GM19397 (cell line): ENCODE measurements at regions not wholly inside any gene's neighbourhood (a gene's known extent, or its start where the extent isn't known, plus 50 kb on each side); places are given as distances from the start of the nearest gene placed in this dataset.
A peak's percentile ranks its signal among the peaks of the same experiment; 100 is the strongest.
"Not testable (repeated sequence)": the region's sequence is repeated elsewhere in the genome, so short reads cannot be mapped to it uniquely, and the experiment has no call there.

Experiments
- ATAC-seq: cut with Tn5 transposase; IDR thresholded peaks from one replicate; pipeline ENCODE4 v1.9.1; 2021; ENCODE audit warnings: mild to moderate bottlenecking, moderate library complexity; ENCODE audit not compliant: unreplicated experiment

DNA sequence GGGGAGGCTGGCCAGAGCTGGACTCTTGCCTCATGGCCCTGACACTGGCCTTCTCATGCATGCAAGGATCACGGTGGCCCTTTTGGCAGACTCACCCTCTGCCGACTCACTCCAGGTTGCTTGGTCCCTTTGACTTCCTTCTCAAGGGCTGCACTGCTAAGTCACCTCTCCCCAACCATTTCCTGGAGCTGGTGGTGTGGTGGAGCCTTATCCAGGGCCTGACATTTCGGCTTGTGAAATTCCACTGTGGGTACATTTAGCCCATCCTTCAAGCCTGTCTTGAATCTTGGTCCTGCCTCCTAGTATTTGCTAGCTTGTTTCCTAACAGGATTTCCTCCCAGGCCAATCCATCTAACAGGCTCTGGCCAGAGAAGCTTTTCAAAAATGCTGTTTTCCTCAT is 52.6 kb upstream of the JUN start:
- ATAC-seq, result no peak

- no peak for ATAC-seq
Observed at GRCh38 chr1:58837886-58838285, 54.0 kb upstream of the JUN start.

DNA sequence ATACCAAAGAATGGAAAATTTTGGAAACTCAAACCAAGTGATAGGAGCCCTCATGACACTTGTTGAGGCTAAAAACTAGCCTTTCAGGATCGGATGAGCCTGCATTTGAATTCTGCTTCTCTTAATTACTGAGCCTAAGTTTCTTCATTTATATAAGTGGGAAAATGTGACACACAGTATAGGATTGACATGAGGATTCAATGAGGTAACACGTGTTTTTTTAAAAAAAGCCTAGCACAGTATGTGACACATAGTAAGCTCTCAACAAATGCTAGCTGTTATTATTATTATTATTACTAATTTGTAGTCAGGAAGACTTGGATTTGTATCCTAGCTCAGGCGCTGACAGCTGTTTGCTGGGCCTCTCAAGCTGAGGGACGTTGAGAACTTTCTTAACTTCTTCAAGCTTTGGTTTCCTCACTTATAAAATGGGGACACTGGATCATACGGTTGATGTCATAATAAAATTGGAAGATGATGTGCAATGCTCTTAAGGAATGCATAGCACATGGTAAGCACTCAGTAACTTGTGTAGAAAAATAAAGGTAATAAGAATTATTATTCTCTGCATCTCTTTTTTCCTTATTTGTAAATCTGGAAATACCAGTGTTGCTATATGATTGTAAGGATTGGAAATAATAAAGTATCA is 55.4 kb upstream of the JUN start:
- ATAC-seq, result no peak

GRCh38 chr1:58839846-58840835 is 56.3 kb upstream of the JUN start:
- no peak for ATAC-seq

DNA sequence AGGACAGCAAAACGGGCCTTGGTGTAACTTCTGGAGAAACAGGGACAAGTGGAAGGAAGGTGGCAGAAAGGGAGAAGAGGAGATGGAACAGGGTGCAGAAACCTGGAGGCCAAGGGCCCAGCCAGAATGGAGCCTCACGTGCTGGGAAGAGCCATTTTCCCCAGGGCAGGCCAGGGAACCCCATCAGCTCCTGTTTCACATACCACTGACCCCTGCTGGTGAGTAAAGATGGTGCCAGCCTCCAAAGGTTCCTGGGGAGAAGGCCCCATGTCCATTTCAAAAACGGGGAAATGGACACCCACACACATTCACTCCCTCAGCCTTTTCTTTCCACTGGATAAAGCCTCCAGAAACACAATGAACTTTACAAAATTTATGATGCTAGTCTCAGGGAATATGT is 57.6 kb upstream of the JUN start:
- ATAC-seq, result no peak

DNA sequence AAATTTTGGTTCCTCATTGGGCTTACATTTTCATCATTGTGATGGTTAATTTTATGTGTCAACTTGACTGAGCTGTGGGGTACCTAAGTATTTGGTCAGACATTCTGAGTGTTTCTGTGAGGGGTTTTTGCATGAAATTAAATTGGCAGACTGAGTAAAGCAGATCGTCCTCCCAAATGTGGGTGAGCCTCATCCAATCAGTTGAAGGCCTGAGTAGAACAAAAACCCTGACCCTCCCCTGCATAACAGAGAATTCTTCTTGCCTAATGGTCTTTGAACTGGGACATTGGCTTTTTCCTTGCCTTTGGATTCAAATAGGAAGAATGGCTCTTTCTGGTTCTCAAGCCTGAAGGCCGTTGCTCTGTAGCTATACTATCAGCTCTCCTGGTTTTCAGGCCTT is 59.1 kb upstream of the JUN start:
- no peak for ATAC-seq

- ATAC-seq, result no peak
Observed at GRCh38 chr1:58844176-58844575, 60.3 kb upstream of the JUN start.

GRCh38 chr1:58845942-58846341 is 62.1 kb upstream of the JUN start:
- no peak for ATAC-seq

DNA sequence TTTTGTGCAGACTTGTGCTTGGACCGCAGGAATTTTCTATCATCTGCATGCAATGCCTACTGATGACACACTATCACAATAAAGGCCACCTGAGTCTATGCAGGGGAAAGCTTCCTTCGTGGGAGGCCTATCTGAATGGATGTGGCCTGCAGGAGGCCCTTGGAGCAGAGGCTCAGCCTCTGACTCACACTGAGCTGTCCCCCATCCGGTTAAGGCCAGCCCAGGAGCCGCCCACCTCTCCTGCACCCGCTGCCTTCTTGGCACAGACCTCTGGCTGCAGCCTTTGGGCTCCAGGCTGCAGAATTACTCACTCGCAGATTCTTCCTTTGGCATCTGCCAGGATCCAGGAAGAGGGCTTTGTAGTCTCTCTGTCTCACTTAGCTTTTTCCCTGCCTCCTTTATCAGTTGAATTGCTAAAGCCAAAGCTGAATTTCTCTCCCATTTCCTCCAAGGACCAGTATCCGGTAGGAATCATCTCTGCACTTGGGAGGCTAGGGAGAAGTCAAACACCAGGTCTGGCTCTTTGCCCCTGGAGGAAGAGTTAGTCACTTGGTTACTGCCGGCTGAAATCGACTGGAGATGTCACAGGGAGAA is 65.1 kb upstream of the JUN start:
- ATAC-seq, result no peak

- ATAC-seq, result no peak
Observed at GRCh38 chr1:58849551-58849950, 65.7 kb upstream of the JUN start.

- no peak for ATAC-seq
Observed at GRCh38 chr1:58850636-58851035, 66.8 kb upstream of the JUN start.

DNA sequence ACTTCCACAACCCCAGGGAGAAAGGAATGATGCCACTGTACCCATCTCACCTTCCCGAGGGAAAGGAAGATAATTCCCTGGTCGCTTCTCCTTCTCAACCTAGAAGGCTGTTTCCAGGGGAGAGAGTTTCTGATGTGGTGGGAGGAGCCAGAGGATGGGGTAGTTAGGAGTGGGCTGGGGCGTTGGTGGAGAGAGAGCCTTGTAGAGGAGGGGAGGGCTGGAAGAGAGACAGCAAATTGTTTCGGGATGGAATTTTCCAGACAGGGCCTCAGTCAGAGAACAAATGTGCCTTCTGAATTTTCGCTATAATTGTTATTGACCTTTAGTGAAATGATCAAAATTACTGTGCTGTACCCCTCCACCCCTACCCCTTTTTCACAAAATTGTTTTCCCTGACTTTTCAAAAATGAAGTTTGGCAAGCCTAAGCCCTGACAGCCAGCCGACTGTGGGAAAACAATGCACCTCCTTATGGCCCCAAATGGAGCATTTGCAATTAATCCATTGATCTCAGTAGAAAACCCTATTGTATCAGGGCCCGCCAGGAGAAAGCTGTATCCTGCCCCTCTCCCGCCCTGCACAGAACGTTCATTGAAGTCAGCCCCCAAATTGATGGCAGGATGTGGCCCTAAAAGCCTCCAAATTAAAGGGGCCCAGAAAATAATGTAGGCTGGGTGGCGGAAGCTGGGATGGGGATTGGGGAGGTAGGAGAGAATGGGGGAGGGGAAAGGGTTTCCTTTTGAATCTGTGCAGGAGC is 69.1 kb upstream of the JUN start:
- ATAC-seq, result no peak

- ATAC-seq, result no peak
Observed at GRCh38 chr1:58854576-58854975, 70.7 kb upstream of the JUN start.

- no peak for ATAC-seq
Observed at GRCh38 chr1:58855274-58856165, 71.7 kb upstream of the JUN start.

DNA sequence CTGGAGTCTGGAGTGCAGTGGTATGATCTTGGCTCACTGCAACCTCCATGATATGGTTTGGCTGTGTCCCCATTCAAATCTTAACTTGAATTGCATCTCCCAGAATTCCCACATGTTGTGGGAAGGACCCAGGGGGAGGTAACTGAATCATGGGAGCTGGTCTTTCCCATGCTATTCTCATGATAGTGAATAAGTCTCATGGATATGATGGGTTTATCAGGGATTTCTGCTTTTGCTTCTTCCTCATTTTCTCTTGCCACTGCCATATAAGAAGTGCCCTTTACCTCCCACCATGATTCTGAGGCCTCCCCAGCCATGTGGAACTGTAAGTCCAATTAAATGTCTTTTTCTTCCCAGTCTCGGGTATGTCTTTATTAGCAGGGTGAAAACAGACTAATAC is 72.4 kb upstream of the JUN start:
- not testable (repeated sequence) for ATAC-seq

- ATAC-seq, result peak; percentile 74
Observed at GRCh38 chr1:58857680-58858673, 74.1 kb upstream of the JUN start.

- ATAC-seq, result no peak
Observed at GRCh38 chr1:58859769-58860485, 76.1 kb upstream of the JUN start.

GRCh38 chr1:58861076-58861475 is 77.2 kb upstream of the JUN start:
- ATAC-seq, result no peak
